GM06990 (cell line): ENCODE measurements at regions not wholly inside any gene's neighbourhood (a gene's known extent, or its start where the extent isn't known, plus 50 kb on each side); places are given as distances from the start of the nearest gene placed in this dataset.

ENCODE experiments used
- DNase-seq: peaks from one replicate; pipeline ENCODE4 v3.0.0-alpha.2; 2011; ENCODE audit not compliant: insufficient read length; ENCODE audit errors: extremely low read depth
- H3K27me3 ChIP-seq: replicated peaks from 2 replicates; pipeline ENCODE4 v1.6.0; 2011; ENCODE audit warnings: low read length; ENCODE audit not compliant: control insufficient read depth, insufficient read depth
- H3K36me3 ChIP-seq: 2 replicates; pipeline ENCODE4 v1.5.1; 2011; ENCODE audit warnings: low read length; ENCODE audit not compliant: control insufficient read depth, insufficient read depth
- H3K4me3 ChIP-seq: replicated peaks from 2 replicates; pipeline ENCODE4 v1.5.1; 2011; ENCODE audit warnings: low read depth, mild to moderate bottlenecking, control low read depth, low read length
- TF ChIP-seq, protein P1 (sequence below): IDR thresholded peaks from 2 replicates; pipeline ENCODE4 v1.5.1; 2011; ENCODE audit warnings: low read length, control low read depth, mild to moderate bottlenecking, inconsistent platforms; ENCODE audit not compliant: insufficient read depth, poor library complexity, severe bottlenecking

DNA sequence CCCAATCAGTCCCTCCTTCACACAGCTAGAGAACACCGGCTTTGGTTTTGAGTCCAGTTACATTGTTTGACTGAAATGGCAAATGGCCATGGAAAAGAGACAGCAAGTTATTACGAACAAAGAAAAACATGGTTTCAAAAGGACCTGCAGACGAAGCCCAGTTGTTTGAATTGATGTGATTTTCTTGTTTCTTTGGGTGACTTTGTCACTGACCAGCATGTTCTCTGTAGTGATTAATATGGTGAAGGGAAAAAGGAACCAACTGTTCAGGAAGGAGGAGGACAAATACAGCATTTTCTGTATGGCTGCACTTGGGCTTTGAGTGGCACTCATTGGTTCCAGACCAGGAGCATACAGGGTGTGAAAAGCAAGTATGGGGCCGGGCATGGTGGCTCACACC is 217.4 kb upstream of the TPM1 start:
- no peak for DNase-seq
- peaks cover 2% of the 10 kb centered on the region; the same call in 1 of the 2 replicates for H3K27me3 ChIP-seq
- no peaks in the 10 kb centered on the region for H3K36me3 ChIP-seq
- no peak overlapping the region for H3K4me3 ChIP-seq
- TF ChIP-seq, protein P1, sequence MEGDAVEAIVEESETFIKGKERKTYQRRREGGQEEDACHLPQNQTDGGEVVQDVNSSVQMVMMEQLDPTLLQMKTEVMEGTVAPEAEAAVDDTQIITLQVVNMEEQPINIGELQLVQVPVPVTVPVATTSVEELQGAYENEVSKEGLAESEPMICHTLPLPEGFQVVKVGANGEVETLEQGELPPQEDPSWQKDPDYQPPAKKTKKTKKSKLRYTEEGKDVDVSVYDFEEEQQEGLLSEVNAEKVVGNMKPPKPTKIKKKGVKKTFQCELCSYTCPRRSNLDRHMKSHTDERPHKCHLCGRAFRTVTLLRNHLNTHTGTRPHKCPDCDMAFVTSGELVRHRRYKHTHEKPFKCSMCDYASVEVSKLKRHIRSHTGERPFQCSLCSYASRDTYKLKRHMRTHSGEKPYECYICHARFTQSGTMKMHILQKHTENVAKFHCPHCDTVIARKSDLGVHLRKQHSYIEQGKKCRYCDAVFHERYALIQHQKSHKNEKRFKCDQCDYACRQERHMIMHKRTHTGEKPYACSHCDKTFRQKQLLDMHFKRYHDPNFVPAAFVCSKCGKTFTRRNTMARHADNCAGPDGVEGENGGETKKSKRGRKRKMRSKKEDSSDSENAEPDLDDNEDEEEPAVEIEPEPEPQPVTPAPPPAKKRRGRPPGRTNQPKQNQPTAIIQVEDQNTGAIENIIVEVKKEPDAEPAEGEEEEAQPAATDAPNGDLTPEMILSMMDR = no peak

DNA sequence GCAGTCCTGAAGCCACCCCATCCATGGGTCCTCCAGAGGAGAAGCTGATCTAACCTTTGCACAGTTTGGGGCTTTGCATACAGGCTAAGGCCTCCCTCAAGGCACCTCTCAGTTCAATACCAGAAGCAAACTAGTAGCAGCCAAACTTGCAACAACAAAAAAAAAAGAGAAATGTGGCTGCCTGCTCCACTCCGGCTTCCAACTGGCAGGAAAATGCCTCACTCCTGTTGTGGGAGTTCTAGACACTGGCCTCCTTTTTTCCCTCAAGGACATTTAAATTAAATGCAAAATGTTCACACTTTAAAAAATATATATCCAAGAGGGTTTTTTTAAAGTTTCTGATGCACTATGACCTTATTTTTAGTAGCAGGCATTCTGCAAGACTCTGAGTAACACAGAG is 216.0 kb upstream of the TPM1 start:
- peaks cover 2% of the 10 kb centered on the region; the same call in 1 of the 2 replicates for H3K27me3 ChIP-seq
- no peaks in the 10 kb centered on the region for H3K36me3 ChIP-seq
- no peak for DNase-seq
- TF ChIP-seq, protein P1 = no peak
- no peak overlapping the region for H3K4me3 ChIP-seq

DNA sequence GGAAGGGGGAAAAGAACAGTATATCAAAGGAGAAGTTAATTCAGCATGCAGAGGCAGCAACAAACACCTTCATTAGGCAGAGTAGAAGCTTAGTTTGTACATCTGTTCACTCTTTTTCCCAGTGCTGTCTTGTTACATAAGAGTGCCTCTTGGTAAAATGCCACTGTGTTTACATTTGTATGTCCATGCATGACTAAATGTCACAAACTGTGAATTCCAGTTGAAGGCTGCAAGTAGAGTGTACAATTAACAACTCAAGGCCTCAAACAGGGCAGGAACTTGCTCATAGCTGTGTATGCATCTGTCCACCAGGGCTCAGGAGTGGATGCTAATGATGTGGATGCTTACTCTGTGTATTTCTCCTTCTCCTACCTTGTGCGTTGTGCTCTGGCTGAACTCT is 214.2 kb upstream of the TPM1 start:
- DNase-seq = no peak
- no peaks in the 10 kb centered on the region for H3K36me3 ChIP-seq
- peaks cover 2% of the 10 kb centered on the region; the same call in 1 of the 2 replicates for H3K27me3 ChIP-seq
- TF ChIP-seq, protein P1 = no peak
- no peak overlapping the region for H3K4me3 ChIP-seq

DNA sequence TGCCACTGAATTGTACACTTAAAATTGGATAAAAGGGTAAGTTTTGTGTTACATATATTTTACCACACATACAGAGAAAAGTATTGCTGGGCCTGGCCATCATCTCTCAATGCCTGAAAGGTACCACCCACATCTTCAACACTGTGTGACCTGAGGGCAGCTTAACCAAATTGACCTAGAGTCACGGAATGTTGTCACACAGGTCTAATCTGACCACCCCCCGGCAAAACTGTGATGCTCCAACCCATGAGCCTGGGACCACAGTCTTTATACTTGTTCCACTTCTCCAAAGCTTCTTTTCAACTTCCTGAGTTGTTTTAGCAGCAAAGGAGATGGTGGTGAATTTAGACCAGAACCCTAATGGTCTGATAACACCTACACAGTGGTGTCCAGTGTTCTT is 210.3 kb upstream of the TPM1 start:
- no peak overlapping the region for H3K4me3 ChIP-seq
- no peaks in the 10 kb centered on the region for H3K27me3 ChIP-seq
- H3K36me3 ChIP-seq = no peaks in the 10 kb centered on the region
- TF ChIP-seq, protein P1 = no peak
- no peak for DNase-seq

DNA sequence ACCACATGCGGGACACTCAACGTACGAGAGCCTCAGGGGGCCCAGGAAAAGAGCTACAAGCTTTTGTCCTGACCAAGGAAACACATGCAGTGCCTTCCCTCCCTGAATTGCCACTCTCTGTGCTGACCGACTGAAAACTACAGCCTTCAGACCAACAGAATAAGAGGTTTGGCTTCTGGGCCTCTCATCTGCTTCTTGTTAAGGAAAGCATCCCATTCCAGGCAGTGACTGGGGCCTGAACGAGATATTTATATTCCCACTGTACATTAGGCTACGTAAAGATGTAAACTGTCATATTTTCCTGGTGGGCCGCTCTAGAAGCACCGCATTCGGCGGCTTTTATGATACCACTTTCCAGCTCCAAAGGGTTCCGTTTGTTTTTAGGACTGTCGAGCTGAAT is 208.9 kb upstream of the TPM1 start:
- no peaks in the 10 kb centered on the region for H3K36me3 ChIP-seq
- TF ChIP-seq, protein P1 = no peak
- no peak overlapping the region for H3K4me3 ChIP-seq

DNA sequence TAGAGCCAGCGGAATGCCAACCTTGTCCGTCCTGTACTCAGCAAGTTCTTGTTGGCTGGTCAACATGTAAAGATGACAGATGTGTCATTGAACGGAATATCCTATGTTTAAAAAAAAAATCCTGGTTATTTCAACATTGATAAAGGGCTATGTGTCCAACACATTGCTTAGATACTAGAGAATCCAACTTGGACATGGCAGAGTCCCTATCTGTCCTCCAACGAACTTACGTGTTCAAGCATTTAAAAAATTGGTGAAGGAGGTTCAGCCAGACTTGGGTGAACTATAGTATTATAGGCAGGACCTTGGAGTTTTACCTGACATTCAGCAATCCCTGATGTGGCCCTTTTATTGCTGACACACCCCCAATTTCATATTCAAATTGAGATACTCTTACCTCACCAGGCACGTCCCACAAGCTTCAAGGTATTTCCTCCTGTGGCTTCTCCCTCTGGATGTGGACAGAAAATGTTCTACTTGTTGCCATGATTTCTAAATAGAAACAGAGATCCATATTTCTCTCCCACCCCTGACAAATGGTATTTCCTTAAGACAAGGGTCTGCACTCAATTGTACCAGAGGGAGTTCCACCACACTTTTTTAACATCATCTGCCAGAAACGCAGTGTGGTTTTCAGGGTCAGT is 207.7 kb upstream of the TPM1 start:
- TF ChIP-seq, protein P1 = no peak
- no peak overlapping the region for H3K4me3 ChIP-seq
- H3K36me3 ChIP-seq = no peaks in the 10 kb centered on the region
- H3K27me3 ChIP-seq = no peaks in the 10 kb centered on the region; the same call in 1 of the 2 replicates
- no peak for DNase-seq

More for the DNA sequence above, 208.9 kb upstream of the TPM1 start:
- DNase-seq = no peak
- H3K27me3 ChIP-seq = no peaks in the 10 kb centered on the region; the same call in 1 of the 2 replicates
